GM18505 (cell line): ENCODE measurements at regions not wholly inside any gene's neighbourhood (a gene's known extent, or its start where the extent isn't known, plus 50 kb on each side); places are given as distances from the start of the nearest gene placed in this dataset.
A peak's percentile ranks its signal among the peaks of the same experiment; 100 is the strongest.

ENCODE experiments used
- ATAC-seq: cut with Tn5 transposase; IDR thresholded peaks from one replicate; pipeline ENCODE4 v1.9.1; 2021; ENCODE audit not compliant: unreplicated experiment
- POLR2A ChIP-seq: IDR thresholded peaks from 4 replicates; pipeline ENCODE4 v1.6.1; 2011; ENCODE audit warnings: borderline replicate concordance; ENCODE audit not compliant: insufficient read depth, insufficient read length; ENCODE audit errors: extremely low read depth

DNA sequence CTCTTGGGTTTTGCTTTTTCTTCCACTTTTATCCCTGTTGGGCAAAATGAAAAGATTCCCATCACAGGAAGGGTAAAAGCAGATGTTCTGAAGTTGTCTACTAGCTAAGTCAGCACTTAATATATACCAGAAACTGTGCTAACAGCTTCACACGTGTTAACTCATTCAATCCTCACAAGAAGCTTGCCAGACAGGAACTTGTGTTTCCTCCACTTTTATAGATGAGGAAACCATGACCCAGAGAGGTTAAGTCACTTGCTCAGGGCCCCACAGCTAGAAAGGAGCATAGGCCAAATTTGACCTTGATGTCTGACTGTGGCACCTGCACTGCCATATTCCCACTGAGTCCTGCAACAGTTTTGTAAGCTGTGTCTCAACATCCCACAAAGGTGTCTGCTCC, 76.8 kb upstream of the EPC2 start:
- no peak for ATAC-seq
- no peak for TF ChIP-seq POLR2A

DNA sequence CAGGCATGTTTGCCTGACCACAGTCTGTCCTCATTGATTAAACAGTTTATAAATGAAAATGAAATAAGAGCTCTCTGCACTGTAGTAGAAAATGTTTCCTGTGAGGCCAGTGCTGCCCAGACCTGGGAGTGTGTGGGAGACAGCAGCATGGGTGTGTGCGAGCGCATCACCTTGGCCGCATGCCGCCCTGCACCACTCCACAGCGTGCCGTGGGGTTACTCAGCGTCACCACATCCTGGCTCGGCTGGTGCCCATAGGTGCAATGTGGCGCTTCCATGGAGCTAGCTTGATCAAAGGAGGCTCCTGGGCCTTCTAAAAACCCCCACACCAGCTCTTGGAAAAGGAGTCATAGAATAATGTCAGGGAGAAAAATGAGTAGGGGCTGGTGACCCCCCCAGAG, 76.0 kb upstream of the EPC2 start:
- TF ChIP-seq POLR2A, result no peak
- ATAC-seq, result no peak

DNA sequence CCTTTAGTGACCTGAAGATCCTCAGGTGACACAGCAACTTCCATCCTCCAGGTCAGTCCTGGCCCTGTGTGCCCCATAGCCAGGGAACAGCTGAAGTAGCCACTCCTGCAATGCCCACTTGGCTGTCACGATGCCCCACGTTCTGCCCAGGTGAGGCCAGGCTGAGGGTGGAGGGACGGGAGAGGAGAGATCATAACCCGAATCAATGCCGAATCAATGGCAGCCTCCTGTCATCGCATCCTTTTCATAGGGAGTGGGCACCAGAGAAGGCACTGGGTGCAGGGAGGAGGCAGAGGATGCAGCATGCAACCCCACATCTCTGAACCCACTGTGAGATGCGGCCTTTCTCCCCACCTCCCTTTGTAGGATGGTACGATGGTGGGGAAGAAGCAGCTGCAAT, 75.3 kb upstream of the EPC2 start:
- TF ChIP-seq POLR2A, result no peak

DNA sequence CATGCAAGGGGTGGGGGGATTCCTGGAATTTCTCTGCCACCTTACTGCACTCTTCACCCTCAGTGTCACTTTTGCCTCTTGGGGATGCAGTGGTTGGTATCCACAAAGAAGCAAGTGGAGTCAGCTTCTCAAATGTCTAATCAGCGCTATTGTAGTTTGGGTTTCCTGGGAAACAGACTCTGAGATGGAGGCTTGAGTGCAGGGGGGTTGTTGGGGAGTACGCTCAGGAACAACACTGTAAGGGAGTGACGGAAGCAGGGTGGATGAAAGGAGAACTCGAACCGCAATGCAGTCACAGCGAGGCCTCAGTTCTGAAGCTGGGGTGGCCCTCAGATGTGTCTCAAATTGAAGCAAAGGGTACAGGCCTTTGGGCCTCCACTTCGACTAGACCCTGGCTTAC, 73.6 kb upstream of the EPC2 start:
- no peak for TF ChIP-seq POLR2A
- no peak for ATAC-seq

More for the DNA sequence above, 75.3 kb upstream of the EPC2 start:
- ATAC-seq, result no peak

DNA sequence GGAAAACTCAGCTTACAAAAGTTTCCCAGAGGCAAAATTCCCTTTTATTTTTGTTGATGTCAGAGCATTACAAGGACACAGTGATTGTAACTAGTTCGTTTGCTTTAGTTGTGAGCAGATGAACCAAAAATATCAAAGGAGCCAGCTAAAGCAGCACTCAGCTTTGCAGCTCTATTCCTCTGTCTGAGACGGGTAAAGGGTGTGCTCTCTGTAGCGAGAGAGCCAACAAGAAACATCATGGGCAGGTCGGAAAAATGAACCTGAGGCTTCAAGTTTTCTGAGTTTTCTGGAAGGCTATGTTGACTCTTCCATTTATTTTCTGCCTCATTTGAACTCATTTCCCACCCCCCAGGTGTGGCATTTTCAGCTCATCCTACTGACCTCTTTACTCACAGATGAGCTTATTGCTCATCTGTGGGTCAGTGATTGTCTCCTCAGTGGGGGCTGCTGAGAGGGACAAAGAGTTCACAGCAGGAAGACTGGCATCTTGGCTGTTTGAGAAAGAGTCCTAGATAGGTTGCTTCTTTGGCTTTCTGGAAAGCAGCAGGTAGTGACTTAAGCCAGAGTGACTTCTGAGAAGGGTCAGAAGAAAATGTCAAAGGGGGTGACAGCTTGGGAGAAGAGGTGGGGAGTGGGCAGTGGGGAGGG, 66.6 kb upstream of the EPC2 start:
- TF ChIP-seq POLR2A, result no peak
- ATAC-seq, result no peak

DNA sequence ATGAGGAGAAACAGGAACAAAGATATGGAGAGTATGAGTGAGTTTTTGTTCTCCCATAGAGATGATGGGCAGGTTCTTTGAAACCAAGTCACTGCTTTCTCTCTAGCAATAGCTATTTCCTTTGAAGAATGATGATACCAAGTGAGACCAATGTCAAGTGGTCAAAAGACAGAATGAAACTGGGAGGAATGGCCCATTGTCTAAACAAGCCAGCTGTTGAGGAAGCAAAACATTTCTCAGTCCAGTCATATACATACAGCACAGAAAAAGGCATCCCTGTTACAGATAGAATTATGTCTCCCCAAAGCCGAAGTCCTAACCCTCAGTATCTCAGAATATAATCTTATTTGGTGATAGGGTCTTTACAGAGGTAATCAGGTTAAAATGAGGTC, 66.1 kb upstream of the EPC2 start:
- no peak for ATAC-seq

DNA sequence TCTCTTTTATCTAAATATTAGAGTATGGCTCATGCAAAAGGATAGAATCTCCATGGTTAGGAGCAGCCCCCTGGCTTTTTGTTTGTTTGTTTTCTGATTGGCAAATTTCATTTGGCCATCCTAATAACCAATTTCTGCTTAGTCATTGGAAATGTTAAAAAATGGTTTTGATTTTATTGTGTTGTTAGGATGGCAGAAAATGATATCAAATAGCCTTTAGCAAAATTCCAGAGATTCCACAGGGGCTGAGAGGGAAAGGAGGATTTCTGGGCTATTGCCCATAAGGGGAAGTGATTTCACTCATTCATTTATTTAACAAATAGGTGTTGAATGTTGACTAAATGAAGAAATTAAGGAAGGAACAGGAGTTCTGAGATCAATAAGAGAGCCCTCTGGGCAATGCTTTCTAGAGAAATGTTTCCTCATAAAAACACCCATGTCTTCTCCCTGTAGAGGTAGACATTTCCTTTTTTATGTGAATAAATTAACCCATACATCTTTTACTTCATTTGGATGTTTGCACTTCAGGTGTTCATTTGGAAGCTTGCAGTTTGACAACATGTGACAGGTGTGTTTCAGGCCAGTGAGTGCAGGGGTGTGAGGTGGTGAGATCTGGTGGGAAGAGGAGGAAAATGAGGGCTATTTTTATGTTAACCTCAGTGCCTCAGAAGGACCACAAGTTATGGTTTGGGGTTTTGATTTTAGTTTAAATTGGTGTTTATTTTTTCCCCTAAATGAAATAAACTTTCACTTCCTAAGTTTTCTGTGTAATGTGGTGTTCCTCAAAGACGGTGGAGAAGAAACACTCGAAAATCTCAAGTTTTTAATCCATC, 61.7 kb upstream of the EPC2 start:
- ATAC-seq, result no peak
- TF ChIP-seq POLR2A, result no peak

More for the DNA sequence above, 66.1 kb upstream of the EPC2 start:
- no peak for TF ChIP-seq POLR2A

DNA sequence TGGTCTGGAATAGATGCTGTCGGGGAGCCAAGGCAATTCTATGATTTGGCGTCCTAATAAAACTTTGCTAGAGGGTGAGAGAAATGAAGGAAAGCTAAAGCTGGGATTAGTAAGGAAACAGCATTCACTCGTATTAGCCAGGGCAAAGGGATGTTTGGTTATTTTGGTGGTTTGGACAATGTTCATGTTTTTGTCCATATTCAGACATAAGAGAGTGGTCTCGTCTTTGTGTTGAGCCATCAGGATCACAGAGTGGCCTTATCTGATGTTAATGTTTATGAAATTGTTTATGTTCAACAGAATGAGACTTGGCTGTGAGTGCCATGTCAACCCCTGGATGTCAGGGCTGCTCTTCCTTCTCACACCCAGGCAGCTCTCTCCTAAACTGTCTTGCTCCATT, 58.9 kb upstream of the EPC2 start:
- TF ChIP-seq POLR2A, result no peak
- ATAC-seq, result no peak

DNA sequence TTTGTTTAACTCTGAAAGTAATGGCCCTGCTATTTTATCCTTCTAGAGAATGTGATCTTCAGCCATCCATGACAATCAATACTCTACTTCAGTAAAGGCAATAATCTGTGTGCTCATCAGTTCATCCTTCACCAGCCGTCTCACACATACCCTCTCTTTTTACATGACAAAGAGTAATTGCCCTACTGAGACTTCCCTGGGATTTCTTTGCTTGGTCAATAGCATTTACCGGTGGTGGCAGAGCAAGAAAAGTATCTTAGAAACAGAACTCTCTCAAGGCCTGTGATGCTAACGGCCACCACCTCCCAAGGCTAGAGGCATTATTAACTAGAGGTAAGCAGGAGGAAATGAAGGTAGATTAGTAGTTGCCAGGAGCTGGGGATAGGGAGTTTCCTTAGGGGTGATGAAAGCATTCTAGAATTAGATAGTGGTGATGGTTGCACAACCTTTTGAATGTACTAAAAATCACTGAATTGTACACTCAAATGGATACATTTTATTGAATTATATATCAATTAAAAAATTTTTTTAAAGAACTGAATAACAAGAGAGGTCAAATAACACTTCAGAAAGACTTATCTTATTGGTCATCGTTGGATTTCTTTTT, 57.9 kb upstream of the EPC2 start:
- ATAC-seq, result no peak

DNA sequence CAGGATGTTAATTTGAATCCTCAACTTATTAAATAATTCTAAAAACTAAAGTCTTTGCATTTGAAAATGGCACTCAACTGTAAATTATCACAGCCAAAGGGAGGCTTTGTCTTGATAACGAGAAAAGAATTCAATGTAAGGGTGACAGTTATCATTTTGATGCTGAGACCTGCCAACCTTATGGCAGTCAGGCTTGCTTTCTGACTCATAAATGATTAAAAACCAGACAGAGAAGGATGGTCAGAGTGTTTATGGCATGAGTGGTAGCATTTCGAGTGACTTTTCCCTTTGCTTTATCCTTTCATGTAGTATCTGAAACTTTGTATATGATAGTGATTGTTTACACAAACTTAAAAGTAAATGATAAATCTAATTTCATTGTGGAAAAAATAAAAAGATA, 53.9 kb upstream of the EPC2 start:
- TF ChIP-seq POLR2A, result no peak
- peak; percentile 64 for ATAC-seq

More for the DNA sequence above, 57.9 kb upstream of the EPC2 start:
- TF ChIP-seq POLR2A, result no peak

DNA sequence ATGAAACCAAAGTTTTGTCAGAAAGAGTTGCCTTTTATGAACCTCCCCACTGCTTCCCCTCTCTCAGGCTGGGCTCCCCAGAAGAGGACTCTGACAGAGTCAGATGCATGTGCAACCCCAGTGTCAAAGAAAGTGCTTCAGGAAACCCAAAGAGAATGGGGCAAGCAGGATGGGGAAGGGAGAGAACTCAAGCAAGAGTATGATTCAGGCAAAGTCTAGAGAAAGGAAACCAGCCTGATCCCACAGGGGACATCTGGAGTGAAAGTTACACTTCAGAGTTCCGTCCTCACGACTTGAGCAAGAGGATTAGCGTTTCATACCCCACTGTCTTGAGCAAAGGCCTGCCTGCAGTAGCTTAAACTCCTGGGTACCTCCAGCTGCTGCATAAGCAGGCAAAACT, 51.8 kb upstream of the EPC2 start:
- no peak for ATAC-seq
- no peak for TF ChIP-seq POLR2A

DNA sequence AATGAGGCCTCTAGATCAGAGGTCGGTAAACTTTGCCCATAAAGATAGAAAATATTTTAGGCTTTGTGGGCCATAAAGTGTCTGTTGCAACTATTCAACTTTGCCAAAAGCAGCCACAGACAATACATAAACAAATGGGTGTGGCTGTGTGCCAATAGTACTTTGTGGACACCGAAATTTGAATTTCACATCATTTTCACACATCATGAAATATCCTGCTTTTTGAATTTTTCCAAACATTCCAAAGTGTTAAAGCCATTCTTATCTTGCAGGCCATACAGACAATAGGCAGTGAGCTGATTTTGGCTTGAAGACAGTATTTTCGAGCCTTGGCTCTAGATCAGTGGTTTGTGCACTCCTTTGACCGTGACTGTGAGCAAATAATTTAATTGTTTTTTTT, 51.1 kb upstream of the EPC2 start:
- TF ChIP-seq POLR2A, result no peak
- no peak for ATAC-seq

DNA sequence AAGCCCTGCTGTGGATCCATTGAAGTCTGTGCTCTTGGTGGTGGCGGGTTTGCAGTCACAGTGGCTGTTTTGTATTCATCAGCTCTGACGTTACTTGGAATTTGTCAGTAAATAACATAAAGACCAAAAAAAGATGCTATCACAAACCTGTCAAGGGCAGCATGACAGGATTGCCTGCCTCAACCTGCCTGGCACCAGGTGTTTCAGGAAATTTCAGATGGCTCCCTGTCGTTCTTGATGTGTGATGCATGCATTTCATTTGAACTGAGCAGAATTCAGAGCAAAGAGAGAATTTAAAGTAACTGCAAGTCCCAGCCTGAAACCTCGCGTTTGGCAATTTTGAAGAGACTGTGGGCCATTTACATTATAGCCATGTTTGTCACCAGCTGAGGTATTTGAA, 50.3 kb upstream of the EPC2 start:
- TF ChIP-seq POLR2A, result no peak
- ATAC-seq, result no peak
